ENCODE measurements at regions not wholly inside any gene's neighbourhood (a gene's known extent, or its start where the extent isn't known, plus 50 kb on each side); places are given as distances from the start of the nearest gene placed in this dataset.

DNA sequence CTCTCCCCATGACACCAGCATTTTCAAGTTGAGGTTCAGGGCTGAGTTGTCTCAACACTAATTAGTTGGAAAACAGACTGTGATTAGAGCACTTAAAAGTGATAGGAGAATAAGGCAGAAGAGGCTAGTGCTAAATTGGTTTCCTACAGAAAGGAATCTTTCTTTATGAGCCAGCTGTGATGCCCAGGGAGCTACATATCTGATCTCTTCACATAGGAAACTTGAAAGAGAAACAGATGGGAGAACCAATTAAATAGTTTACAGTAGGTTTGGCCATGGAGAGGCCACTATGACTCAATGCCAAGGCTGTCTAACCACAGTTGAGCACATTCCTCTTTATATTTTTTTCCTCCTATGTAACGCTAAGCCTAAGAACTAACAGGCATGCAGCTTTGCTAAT is 418.3 kb upstream of the CYRIA start:
- no peak for TF ChIP-seq POLR2A (IDR thresholded peaks at IDR 0.05; ENCODE audit: low read depth, low read length)
- FAIRE-seq, result no peak
- DNase-seq (ENCODE audit: insufficient read length, low spot score), result no peak

DNA sequence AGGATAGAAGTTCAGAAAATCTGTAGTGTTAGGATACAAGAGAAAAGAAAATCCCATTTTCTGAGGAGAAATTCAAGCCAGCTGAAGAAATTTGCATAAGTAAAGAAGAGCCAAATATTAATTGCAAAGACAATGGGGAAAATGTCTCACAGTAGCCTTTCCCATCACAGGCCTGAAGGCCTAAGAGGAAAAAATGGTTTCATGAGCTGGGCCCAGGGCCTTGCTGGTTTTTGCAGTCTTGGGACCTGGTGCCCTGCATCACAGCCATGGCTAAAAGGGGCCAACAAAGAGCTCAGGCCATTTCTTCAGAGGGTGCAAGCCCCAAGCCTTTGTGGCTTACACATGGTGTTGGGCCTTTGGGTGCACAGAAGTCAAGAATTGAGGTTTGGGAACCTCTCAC is 413.6 kb upstream of the CYRIA start:
- FAIRE-seq, result no peak
- TF ChIP-seq POLR2A (IDR thresholded peaks at IDR 0.05; ENCODE audit: low read depth, low read length), result no peak

DNA sequence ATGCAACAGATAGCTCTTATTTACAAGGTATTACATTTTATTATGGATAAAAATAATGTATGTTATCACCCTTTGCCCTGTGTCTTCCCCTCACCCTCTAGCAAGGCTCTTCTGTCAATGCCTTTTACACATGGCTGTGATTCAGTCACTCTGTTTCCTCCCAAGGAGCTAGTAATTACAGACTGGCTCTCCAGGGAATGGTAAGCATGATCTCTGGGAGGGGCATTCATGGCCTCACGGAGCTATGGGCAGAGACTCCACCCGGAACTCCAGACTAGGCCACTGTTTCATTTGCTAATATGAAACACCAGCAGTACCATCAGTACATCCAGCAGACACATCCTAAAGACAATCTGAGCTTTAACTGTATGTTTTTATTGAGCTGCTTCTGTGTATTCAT is 410.9 kb upstream of the CYRIA start:
- DNase-seq (ENCODE audit: insufficient read length, low spot score) (no peak), FAIRE-seq (no peak)
- TF ChIP-seq POLR2A (IDR thresholded peaks at IDR 0.05; ENCODE audit: low read depth, low read length), result no peak

More for the DNA sequence above, 413.6 kb upstream of the CYRIA start:
- DNase-seq (ENCODE audit: insufficient read length, low spot score), result no peak

DNA sequence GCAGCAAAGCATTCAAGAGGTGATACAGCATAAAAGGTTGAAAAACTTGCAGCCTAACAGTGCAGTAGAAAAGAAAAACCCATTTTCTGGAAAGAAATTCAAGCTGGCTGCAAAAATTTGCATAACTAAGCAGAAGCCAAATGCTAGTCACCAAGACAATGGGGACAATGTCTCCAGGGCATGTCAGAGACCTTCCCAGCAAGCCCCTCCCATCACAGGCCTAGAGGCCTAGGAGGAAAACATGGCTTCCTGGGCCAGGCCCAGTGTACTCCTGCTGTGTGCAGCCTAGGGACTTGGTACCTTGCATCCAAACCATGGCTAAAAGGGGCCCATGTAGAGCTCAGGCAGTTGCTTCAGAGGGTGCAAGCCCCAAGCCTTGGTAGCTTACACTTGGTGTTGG is 405.1 kb upstream of the CYRIA start:
- DNase-seq (ENCODE audit: insufficient read length, low spot score) (no peak), FAIRE-seq (no peak)
- TF ChIP-seq POLR2A (IDR thresholded peaks at IDR 0.05; ENCODE audit: low read depth, low read length), result no peak

DNA sequence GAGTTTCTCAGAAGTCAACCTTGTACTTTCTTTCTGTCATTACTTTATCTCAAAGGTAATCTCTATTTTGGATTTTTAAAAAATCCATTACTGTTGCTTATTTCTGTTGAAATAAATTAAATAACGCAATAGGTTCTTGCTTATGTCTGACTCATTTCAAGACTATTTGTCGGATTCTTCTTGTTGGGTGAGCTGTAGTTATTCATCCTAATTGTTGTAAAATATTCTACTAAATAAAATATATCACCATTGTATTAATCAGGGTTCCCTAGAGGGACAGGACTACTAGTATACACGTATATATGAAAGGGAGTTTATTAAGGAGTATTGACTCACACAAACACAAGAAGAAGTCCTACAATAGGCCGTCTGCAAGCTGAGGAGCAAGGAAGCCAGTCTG is 403.9 kb upstream of the CYRIA start:
- no peak for FAIRE-seq
- no peak for DNase-seq (ENCODE audit: insufficient read length, low spot score)
- no peak for TF ChIP-seq POLR2A (IDR thresholded peaks at IDR 0.05; ENCODE audit: low read depth, low read length)

DNA sequence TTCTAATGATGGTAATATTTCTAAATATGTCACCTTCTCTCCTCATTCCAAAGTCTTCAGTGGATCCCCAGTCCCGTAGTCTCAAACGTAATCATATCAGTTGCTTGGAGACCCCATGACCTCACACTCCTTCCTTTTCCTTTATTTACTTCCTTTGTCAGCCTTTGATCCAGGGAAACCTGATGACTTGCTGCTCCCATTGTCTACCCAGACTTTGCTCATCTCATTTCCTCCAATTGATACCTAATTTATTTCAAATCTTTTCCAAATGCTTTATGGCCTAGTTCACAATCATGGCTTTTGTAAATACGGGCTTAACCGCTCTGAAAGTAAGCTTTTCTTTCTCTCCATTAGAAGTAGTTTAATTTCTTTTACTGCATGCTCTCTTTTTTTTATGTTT is 402.4 kb upstream of the CYRIA start:
- no peak for FAIRE-seq
- no peak for TF ChIP-seq POLR2A (IDR thresholded peaks at IDR 0.05; ENCODE audit: low read depth, low read length)
- no peak for DNase-seq (ENCODE audit: insufficient read length, low spot score)

DNA sequence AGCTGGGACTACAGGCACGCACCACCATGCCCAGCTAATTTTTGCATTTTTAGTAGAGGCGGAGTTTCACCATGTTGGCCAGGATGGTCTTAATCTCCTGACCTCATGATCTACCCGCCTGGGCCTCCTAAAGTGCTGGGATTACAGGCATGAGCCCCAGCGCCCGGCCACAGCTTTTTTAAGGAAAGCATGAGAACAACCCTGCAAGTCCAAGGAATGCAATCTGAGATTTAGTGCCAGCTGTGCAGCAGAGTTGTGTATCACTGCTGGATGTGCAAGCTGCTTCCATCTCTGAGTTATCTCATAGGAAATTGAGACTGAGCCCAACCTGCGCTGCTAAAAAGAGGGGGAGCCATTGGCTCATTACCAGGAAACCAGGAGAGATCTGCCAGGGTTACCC is 399.9 kb upstream of the CYRIA start:
- DNase-seq (ENCODE audit: insufficient read length, low spot score), result no peak
- no peak for FAIRE-seq
- TF ChIP-seq POLR2A (IDR thresholded peaks at IDR 0.05; ENCODE audit: low read depth, low read length), result no peak

DNA sequence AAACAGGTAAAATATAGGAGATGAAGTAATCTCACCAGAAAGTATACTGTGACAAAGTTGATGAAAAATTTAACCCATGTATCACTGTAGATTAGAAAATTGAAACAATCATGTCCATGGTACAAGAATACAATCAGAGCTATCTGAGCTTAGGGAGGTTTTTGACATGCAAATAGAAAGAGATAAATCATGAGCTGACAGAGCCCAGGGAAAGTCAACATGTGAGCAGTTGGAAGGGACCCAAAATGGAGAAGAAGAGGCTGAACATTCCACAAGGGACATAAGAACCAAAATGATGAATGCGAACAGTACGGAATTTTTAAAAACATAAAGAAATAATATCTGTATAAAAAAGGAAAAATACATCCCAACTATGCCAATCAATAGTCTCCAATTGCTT is 395.4 kb upstream of the CYRIA start:
- FAIRE-seq (no peak), DNase-seq (ENCODE audit: insufficient read length, low spot score) (no peak)
- TF ChIP-seq POLR2A (IDR thresholded peaks at IDR 0.05; ENCODE audit: low read depth, low read length), result no peak

DNA sequence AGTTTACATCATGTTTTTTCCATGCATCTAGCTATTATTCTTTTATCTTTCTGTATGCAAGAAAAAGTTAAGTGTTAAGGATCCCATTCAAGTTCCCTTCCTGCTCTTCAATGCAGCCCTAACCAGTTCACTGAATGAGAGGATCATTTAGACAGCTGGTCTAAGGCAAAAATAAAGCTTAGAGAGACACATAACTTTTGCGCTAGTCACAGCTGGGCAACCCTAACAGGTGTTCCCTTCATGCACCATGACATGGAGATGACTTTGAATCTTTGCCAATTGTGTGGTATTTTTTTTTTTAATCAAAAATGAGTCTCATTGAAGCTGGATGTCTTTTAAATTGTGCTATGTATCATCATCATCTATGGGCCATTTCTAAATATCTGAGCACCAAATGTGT is 393.8 kb upstream of the CYRIA start:
- no peak for DNase-seq (ENCODE audit: insufficient read length, low spot score)

DNA sequence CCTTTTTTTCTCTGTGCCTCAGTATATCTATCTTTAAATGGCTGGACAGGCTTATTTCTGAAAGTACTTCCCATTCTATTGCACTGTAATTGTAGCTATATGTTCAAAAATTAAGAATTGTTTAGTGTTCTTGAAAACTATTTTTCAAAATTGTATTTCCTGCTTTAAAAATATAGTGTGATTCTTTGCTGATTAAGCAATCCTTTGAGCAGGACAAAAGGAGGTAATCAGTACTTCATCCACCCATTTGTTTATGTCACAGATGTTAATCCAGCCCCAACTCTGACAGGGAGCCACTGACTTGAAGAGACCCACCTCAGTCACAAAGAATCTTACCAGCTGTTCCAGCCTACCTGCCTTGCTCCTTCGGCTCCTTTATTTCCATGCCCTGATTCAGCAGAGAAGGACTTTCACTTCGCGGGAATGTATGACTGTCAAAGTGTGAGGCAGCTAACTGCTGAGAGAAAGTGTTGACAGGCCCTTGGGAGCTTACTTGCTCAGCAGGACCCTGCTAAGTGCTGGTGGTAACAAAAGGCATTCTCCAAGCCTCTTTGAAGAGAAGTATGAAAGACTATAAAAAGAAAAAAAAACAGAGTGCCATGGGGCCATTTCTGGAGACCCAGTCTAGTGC is 393.3 kb upstream of the CYRIA start:
- DNase-seq (ENCODE audit: insufficient read length, low spot score) (no peak), FAIRE-seq (no peak)
- no peak for TF ChIP-seq POLR2A (IDR thresholded peaks at IDR 0.05; ENCODE audit: low read depth, low read length)

More for the DNA sequence above, 393.8 kb upstream of the CYRIA start:
- no peak for TF ChIP-seq POLR2A (IDR thresholded peaks at IDR 0.05; ENCODE audit: low read depth, low read length)
- FAIRE-seq, result no peak

DNA sequence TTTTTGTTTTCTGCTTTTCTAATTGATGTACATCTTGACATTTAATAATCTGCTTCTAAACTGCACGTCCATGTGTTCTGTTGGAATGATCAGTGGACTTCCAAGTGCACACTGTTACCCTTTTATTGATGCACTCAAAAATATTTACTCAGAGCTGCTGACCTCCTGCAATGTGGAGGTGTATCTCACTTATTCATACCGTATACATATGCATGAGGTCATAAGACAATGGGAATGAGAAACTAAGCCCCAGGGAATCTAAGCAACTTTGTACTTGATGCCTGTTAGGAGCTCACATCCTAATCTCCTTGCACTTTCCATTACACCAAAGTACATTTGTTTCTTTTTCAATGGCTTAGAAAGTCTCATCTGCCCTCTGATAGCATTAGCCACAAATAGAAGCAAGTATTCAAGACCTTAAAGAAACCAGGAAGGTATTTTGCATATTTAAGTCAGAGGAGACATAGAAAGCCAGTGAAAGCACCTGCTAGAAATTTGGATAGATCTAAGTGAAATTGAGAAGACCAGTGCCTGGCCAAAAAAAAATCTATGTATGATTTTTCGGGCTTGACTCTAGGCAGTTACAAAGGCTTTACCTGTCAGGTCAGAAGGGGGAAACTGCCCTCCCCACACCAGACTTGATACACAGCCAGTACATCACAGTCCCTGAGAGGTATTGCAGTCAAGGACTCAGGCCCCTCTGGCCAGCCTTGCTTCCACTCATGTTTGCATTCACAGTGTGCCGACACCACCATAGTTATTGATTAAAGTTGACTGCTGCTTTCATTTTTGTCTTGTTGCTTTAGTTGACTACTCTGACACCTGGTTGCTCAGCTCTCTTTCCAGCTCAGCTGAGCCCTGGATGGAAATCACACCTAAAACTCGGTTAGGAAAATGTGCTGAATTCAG is 391.7 kb upstream of the CYRIA start:
- DNase-seq (ENCODE audit: insufficient read length, low spot score) (no peak), FAIRE-seq (no peak)
- no peak for TF ChIP-seq POLR2A (IDR thresholded peaks at IDR 0.05; ENCODE audit: low read depth, low read length)

DNA sequence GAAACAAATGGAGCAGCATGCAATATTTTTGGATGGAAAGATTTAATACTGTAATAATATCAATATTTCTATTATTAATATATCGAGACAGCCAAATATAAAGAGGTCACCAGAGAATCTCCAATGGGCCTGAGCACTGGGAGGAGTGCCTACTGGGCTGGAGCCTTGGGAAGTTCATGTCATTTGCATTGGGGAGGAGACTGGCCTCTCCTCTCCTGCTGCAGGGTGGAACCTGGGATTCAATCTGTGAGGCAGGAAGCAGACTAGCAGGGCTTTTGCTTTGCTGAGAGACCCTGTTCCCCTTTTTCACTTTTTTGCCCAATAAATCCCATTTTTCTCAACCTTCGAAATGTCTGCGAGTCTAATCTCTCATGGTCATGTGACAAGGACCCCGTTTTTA is 390.6 kb upstream of the CYRIA start:
- DNase-seq (ENCODE audit: insufficient read length, low spot score) (no peak), FAIRE-seq (no peak)
- TF ChIP-seq POLR2A (IDR thresholded peaks at IDR 0.05; ENCODE audit: low read depth, low read length), result no peak

DNA sequence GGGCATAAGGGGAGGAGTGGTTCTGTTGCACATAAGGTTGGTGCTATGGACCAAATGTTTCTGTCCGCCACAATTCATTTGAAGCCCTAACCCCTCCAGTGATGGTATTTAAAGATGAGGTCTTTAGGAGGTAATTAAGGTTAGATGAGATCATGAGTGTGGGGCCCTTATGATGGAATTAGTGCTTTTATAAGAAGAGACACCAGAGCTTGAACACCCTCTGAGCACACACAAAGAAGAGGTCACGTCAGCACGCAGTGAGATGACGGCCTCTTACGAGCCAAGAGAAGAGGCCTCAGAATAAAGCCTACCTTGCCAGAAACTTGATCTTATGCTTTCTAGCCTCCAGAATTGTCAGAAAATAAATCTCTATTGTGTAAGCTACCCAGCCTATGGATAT is 386.4 kb upstream of the CYRIA start:
- DNase-seq (ENCODE audit: insufficient read length, low spot score) (no peak), FAIRE-seq (no peak)
- TF ChIP-seq POLR2A (IDR thresholded peaks at IDR 0.05; ENCODE audit: low read depth, low read length), result no peak

DNA sequence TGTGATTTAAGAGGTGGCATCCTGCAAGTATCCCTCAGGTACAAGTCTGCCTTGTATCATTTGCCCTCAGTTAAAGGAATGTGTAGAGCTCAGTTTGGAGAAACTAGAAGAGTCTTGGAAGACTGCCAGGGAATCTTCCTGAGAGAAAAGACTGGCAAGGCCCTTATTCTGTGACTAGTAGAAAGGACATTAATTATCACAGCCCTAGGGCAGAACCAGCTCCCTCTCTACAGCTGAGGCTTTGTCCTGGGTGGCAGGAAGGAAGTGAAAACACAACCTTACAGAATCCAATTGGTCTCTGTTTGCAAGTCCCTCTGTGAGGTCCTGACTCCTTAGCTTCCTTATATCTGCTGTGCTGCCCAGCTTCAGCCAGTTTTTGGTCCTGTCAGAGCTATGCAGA is 385.9 kb upstream of the CYRIA start:
- TF ChIP-seq POLR2A (IDR thresholded peaks at IDR 0.05; ENCODE audit: low read depth, low read length), result no peak
- DNase-seq (ENCODE audit: insufficient read length, low spot score) (no peak), FAIRE-seq (no peak)

DNA sequence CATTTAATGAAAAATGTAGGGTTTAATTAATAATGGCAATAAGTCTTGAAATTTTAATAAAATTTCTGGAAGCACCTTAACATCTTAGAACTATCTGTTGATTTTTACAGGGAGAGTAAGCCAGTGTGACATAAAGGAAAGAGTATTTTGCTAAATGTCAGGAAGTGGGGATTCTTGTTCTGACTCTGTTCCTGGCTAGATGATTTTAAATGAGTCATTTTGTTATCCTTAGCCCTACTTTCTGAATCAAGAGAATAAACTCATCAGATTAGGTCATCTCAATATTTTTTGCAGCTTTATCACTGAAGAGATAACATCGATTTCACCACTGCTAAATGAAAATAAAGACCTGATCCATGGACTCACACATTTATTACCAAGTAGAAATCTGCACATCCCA is 377.5 kb upstream of the CYRIA start:
- TF ChIP-seq POLR2A (IDR thresholded peaks at IDR 0.05; ENCODE audit: low read depth, low read length), result no peak
- DNase-seq (ENCODE audit: insufficient read length, low spot score) (no peak), FAIRE-seq (no peak)
